Upper lobe of left lung (tissue), 4 donors: ENCODE measurements at regions not wholly inside any gene's neighbourhood (a gene's known extent, or its start where the extent isn't known, plus 50 kb on each side); places are given as distances from the start of the nearest gene placed in this dataset.

ENCODE experiments used
- CTCF ChIP-seq, 6 experiments: fragments of 450-650 bp in 4 of 6; fragments of 200-600 bp in 2 of 6; sonication (generic) in 2 of 6; IDR thresholded peaks; one replicate each; pipeline ENCODE4 v1.5.1; 2016 to 2019; ENCODE audit warnings: antibody characterized with exemption in 6 of 6
- EP300 ChIP-seq, 4 donors: sonication (generic); formaldehyde crosslinking; IDR thresholded peaks; one replicate each; pipeline ENCODE4 v1.5.1; 2017; ENCODE audit warnings: antibody characterized with exemption in 4 of 4, control low read depth in 2 of 4
- POLR2A ChIP-seq, 4 donors: fragments of 450-650 bp; IDR thresholded peaks; one replicate each; pipeline ENCODE4 v1.5.1; 2016 to 2017; ENCODE audit warnings: antibody characterized with exemption in 4 of 4, mild to moderate bottlenecking in 2 of 4
- POLR2AphosphoS5 ChIP-seq, 2 donors: sonication (generic); formaldehyde crosslinking; IDR thresholded peaks; one replicate each; pipeline ENCODE4 v1.5.1; 2017; ENCODE audit warnings: antibody characterized with exemption in 2 of 2

GRCh38 chr7:145293228-145293701 lies 457.4 kb upstream of the TPK1 start:
- no peak for TF ChIP-seq CTCF (IDR thresholded peaks at IDR 0.05)
- TF ChIP-seq POLR2AphosphoS5 (IDR thresholded peaks at IDR 0.05) = no peak
- no peak for TF ChIP-seq EP300 (IDR thresholded peaks at IDR 0.05)
- TF ChIP-seq POLR2A (IDR thresholded peaks at IDR 0.05) = no peak
